ENCODE measurements at regions not wholly inside any gene's neighbourhood (a gene's known extent, or its start where the extent isn't known, plus 50 kb on each side); places are given as distances from the start of the nearest gene placed in this dataset.

DNA sequence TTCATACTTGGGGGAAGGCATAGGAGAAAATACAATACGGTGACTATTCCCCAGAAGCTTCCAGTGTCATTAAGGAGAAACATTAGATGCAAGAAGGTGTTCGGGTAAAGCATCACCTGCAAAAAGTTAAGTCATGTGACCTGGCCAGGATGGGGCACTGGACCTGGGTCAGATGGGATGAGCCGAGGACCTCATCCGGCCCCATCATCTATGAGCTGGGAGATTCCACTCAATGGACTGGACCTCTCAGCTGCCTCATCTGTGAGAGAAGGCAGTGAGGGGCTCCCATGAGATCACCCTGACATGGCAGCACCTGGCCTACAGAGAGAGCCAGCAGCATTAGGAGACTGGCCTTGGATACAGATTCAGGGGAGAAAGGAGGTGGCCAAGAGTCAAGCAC lies 111.4 kb upstream of the TEX51 start:
- ATAC-seq (ENCODE audit: insufficient number of reproducible peaks, low FRiP score, low read depth) = no peak
- no peaks in the 10 kb centered on the region for H3K9me3 ChIP-seq
- DNase-seq (ENCODE audit: low spot score) = no peak
- H3K27me3 ChIP-seq (replicated peaks; ENCODE audit: insufficient read depth) = no peaks in the 10 kb centered on the region
- H3K4me3 ChIP-seq = no peak overlapping the region
- no peak overlapping the region for H3K27ac ChIP-seq
- H3K36me3 ChIP-seq = no peaks in the 10 kb centered on the region
- H3K4me1 ChIP-seq (ENCODE audit: control insufficient read depth in 1 of 2, low read depth in 2 of 2) = no peaks in the 10 kb centered on the region
- no peak for TF ChIP-seq CTCF (IDR thresholded peaks at IDR 0.05)

GRCh38 chr2:126788113-126788512 lies 110.6 kb upstream of the TEX51 start:
- no peak for TF ChIP-seq CTCF (IDR thresholded peaks at IDR 0.05)
- no peak for DNase-seq (ENCODE audit: low spot score)
- Histone ChIP-seq H3K27me3 (replicated peaks; ENCODE audit: insufficient read depth) (no peaks in the 10 kb centered on the region), H3K4me1 (ENCODE audit: control insufficient read depth in 1 of 2, low read depth in 2 of 2) (no peaks in the 10 kb centered on the region), H3K36me3 (no peaks in the 10 kb centered on the region), H3K9me3 (no peaks in the 10 kb centered on the region), H3K4me3 (no peak overlapping the region), H3K27ac (no peak overlapping the region)
- no peak for ATAC-seq (ENCODE audit: insufficient number of reproducible peaks, low FRiP score, low read depth)

GRCh38 chr2:126788652-126789051 lies 110.0 kb upstream of the TEX51 start:
- Histone ChIP-seq H3K36me3 (no peaks in the 10 kb centered on the region), H3K27ac (no peak overlapping the region), H3K9me3 (no peaks in the 10 kb centered on the region), H3K4me1 (ENCODE audit: control insufficient read depth in 1 of 2, low read depth in 2 of 2) (no peaks in the 10 kb centered on the region), H3K27me3 (replicated peaks; ENCODE audit: insufficient read depth) (no peaks in the 10 kb centered on the region), H3K4me3 (no peak overlapping the region)
- TF ChIP-seq CTCF (IDR thresholded peaks at IDR 0.05) = no peak
- ATAC-seq (ENCODE audit: insufficient number of reproducible peaks, low FRiP score, low read depth) = no peak
- no peak for DNase-seq (ENCODE audit: low spot score)

DNA sequence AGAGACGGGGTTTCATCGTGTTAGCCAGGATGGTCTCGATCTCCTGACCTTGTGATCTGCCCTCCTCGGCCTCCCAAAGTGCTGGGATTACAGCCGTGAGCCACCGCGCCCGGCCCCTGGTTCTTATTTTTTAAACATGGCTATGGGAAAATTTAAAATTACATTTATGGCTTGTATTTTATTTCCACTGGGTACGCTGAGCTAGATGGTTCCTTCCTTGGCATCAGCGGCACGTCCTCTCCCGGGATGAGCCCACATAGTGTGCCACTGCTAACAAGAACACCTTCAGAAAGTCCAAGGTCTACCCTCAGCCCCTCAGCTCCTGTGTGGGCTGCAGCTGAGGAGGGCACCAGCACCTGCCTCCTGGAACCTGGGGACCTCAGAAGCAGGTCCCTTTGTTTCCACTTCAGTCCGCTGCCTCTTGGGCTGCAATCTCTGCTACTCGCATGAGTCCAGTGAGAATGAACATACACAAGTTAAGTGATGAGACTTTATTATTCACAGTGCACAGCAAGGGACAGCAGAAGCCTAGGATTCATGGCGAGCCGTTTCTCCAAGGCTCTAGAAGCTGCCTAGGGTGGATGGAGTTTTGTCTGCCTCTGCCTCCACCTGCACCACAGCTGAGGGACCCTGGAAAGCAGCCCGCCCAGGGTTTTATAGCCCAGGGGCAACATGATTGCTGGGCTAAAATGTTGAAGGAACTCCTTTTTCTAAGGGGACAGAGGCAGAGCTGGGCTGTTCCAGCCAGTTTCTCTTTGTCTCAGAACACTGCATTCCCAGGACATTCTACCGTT lies 107.5 kb upstream of the TEX51 start:
- Histone ChIP-seq H3K27ac (no peak overlapping the region), H3K4me3 (no peak overlapping the region), H3K36me3 (no peaks in the 10 kb centered on the region), H3K4me1 (ENCODE audit: control insufficient read depth in 1 of 2, low read depth in 2 of 2) (no peaks in the 10 kb centered on the region), H3K27me3 (replicated peaks; ENCODE audit: insufficient read depth) (no peaks in the 10 kb centered on the region), H3K9me3 (no peaks in the 10 kb centered on the region)
- ATAC-seq (ENCODE audit: insufficient number of reproducible peaks, low FRiP score, low read depth) (no peak), DNase-seq (ENCODE audit: low spot score) (no peak)
- TF ChIP-seq CTCF (IDR thresholded peaks at IDR 0.05) = no peak

DNA sequence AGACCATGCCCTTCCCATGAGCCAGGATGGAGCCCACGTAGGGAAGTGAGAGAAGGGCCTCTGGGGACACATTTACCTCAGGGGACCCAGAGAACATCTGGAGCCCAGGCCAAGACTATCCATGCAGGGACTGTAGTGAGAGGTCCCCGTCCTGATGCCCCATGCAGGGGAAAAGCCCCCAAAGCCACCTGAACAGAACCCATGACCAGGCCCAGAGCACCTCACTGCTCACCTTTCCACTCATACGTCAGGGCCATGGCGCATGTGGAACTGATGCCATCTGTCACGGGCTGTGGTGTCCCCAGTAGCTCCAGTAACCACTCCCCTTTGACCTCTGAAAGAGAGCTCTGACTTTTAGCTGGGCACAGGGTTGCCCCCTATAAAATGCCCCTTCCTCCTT lies 106.5 kb upstream of the TEX51 start:
- ATAC-seq (ENCODE audit: insufficient number of reproducible peaks, low FRiP score, low read depth) (no peak), DNase-seq (ENCODE audit: low spot score) (no peak)
- no peak for TF ChIP-seq CTCF (IDR thresholded peaks at IDR 0.05)
- no peaks in the 10 kb centered on the region for H3K36me3 ChIP-seq
- H3K4me3 ChIP-seq = no peak overlapping the region
- H3K27me3 ChIP-seq (replicated peaks; ENCODE audit: insufficient read depth) = no peaks in the 10 kb centered on the region
- H3K4me1 ChIP-seq (ENCODE audit: control insufficient read depth in 1 of 2, low read depth in 2 of 2) = no peaks in the 10 kb centered on the region
- H3K9me3 ChIP-seq = no peaks in the 10 kb centered on the region
- H3K27ac ChIP-seq = no peak overlapping the region
